ENCODE measurements at regions not wholly inside any gene's neighbourhood (a gene's known extent, or its start where the extent isn't known, plus 50 kb on each side); places are given as distances from the start of the nearest gene placed in this dataset.

- TF ChIP-seq CTCF (IDR thresholded peaks at IDR 0.05; ENCODE audit: low read depth, low read length, missing control alignments): no peak
- no peaks in the 10 kb centered on the region for H3K27me3 ChIP-seq (replicated peaks)
- H3K4me3 ChIP-seq (ENCODE audit: low read depth, low read length): no peak overlapping the region
- no peak overlapping the region for H3K27ac ChIP-seq
- no peaks in the 10 kb centered on the region for H3K36me3 ChIP-seq (replicated peaks)
- in situ Hi-C loops (cut with HindIII; ENCODE audit: low pct_ligation_motif_present, low sequenced_read_pairs): no loop called here
- no peak for DNase-seq
These were observed 92.3 kb upstream of the ZNF516 start for GRCh38 chr18:76587147-76587878.

GRCh38 chr18:76584414-76585310, 89.6 kb upstream of the ZNF516 start:
- H3K4me3 ChIP-seq (ENCODE audit: low read depth, low read length): no peak overlapping the region
- no peaks in the 10 kb centered on the region for H3K27me3 ChIP-seq (replicated peaks)
- TF ChIP-seq CTCF (IDR thresholded peaks at IDR 0.05; ENCODE audit: low read depth, low read length, missing control alignments): no peak
- in situ Hi-C loops (cut with HindIII; ENCODE audit: low pct_ligation_motif_present, low sequenced_read_pairs): no loop called here
- DNase-seq: no peak
- H3K36me3 ChIP-seq (replicated peaks): no peaks in the 10 kb centered on the region
- no peak overlapping the region for H3K27ac ChIP-seq

- in situ Hi-C loops (cut with HindIII; ENCODE audit: low pct_ligation_motif_present, low sequenced_read_pairs): no loop called here
- H3K4me3 ChIP-seq (ENCODE audit: low read depth, low read length): no peak overlapping the region
- no peak overlapping the region for H3K27ac ChIP-seq
- no peaks in the 10 kb centered on the region for H3K27me3 ChIP-seq (replicated peaks)
- DNase-seq: no peak
- H3K36me3 ChIP-seq (replicated peaks): no peaks in the 10 kb centered on the region
- TF ChIP-seq CTCF (IDR thresholded peaks at IDR 0.05; ENCODE audit: low read depth, low read length, missing control alignments): no peak
These were observed 86.2 kb upstream of the ZNF516 start for GRCh38 chr18:76581261-76581660.

- Histone ChIP-seq H3K27ac (no peak overlapping the region), H3K27me3 (replicated peaks) (no peaks in the 10 kb centered on the region), H3K4me3 (ENCODE audit: low read depth, low read length) (no peak overlapping the region), H3K36me3 (replicated peaks) (no peaks in the 10 kb centered on the region)
- in situ Hi-C loops (cut with HindIII; ENCODE audit: low pct_ligation_motif_present, low sequenced_read_pairs): no loop called here
- no peak for TF ChIP-seq CTCF (IDR thresholded peaks at IDR 0.05; ENCODE audit: low read depth, low read length, missing control alignments)
- DNase-seq: no peak
These were observed 85.4 kb upstream of the ZNF516 start for GRCh38 chr18:76580288-76580962.

- no peak for DNase-seq
- Histone ChIP-seq H3K27ac (no peak overlapping the region), H3K36me3 (replicated peaks) (no peaks in the 10 kb centered on the region), H3K4me3 (ENCODE audit: low read depth, low read length) (no peak overlapping the region), H3K27me3 (replicated peaks) (no peaks in the 10 kb centered on the region)
- in situ Hi-C loops (cut with HindIII; ENCODE audit: low pct_ligation_motif_present, low sequenced_read_pairs): no loop called here
- no peak for TF ChIP-seq CTCF (IDR thresholded peaks at IDR 0.05; ENCODE audit: low read depth, low read length, missing control alignments)
These were observed 84.3 kb upstream of the ZNF516 start for GRCh38 chr18:76579301-76579695.
